ENCODE measurements at regions not wholly inside any gene's neighbourhood (a gene's known extent, or its start where the extent isn't known, plus 50 kb on each side); places are given as distances from the start of the nearest gene placed in this dataset.

DNA sequence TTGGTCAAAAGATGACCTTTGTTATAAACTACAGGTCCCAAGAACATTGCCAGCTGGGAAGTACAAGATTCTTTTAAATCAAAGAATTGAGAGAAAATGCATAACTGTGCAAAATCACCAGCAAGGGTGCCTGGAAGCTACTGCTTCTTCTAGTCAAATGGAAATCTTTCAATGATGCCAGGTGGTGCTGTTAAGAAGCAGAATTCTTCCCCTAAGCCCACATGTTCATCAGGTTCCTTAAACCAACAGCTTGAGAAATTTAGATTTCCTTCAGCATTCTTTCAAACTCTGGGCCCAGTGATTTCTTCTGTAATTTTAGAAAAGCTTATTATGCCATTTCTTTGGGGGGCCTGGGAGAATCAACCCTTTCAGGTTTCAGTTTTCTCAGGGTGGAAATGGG lies 207.8 kb upstream of the WSCD1 start:
- H3K9ac ChIP-seq (ENCODE audit: low read length in 3 of 3), result no peak overlapping the region

DNA sequence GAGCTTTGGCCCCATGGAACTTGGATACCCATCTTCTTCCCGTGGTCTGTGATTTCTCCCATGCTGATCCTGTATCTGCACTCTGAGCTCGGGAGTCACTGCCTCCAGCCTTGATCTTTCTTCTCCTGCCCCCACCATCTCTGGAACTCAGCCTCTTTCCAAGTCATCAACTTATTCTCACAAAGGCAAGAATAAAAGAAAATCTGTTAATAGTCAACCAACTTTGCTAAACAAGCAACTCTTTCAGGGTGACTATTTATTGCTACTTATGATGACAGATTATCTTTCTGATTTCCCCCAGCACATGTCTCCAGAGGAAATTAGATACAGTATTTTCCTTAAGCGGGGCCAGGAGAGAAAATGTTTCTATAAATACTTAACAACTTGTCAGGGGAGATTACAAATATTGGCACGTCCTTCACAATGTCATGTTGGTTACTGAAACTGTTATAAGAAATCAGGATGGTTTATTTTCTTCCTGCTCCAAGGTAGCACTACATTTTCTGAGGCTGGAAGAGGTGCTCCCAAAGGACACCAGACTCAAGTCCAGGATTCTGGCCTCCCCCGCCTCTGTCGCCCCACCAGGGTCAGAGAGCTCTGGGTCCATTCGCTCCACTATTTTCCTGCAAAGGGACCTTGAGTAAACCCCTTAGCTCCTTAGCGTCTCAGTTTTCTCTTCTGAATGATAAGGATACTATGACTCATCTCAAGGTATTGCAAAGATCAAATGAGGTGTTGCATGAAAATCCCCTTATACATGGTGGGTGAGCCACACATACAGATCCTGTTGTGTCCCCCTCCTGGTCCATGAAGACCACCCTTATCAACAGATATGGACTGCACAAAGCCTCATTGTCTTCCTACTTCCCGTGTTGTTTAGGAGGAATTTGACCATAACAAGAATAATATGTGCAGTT lies 205.2 kb upstream of the WSCD1 start:
- no peaks in the 10 kb centered on the region for H3K4me1 ChIP-seq (ENCODE audit: control insufficient read depth in 2 of 3, insufficient read depth in 2 of 3, low read depth in 1 of 3, low read length in 3 of 3)
- DNase-seq (peak in 2 of 5 donors; percentile 19 to 21), FAIRE-seq (no peak)
- H3K36me3 ChIP-seq (ENCODE audit: control insufficient read depth in 2 of 3, insufficient read depth in 3 of 3, low read length in 3 of 3), result no peaks in the 10 kb centered on the region
- no peak overlapping the region for H3K4me3 ChIP-seq (ENCODE audit: low read length in 3 of 3)
- no peak overlapping the region for H3K9ac ChIP-seq (ENCODE audit: low read length in 3 of 3)
- intact Hi-C loops (cut with DNase I), result no loop called here
- H3K27me3 ChIP-seq (ENCODE audit: control insufficient read depth, insufficient read depth, low read length), result no peaks in the 10 kb centered on the region
- no peak for TF ChIP-seq CTCF (IDR thresholded peaks at IDR 0.05; ENCODE audit: borderline replicate concordance, extremely low read depth, insufficient read depth)
- H3K27ac ChIP-seq (ENCODE audit: low read depth in 2 of 2, low read length in 2 of 2), result no peak overlapping the region
- no peaks in the 10 kb centered on the region for H3K9me3 ChIP-seq (ENCODE audit: control insufficient read depth in 2 of 3, insufficient read depth in 1 of 3, low read length in 3 of 3)

More for the DNA sequence above, 207.8 kb upstream of the WSCD1 start:
- no peak for FAIRE-seq
- no peaks in the 10 kb centered on the region for H3K36me3 ChIP-seq (ENCODE audit: control insufficient read depth in 2 of 3, insufficient read depth in 3 of 3, low read length in 3 of 3)
- H3K4me3 ChIP-seq (ENCODE audit: low read length in 3 of 3), result no peak overlapping the region
- DNase-seq, result no peak
- no peaks in the 10 kb centered on the region for H3K9me3 ChIP-seq (ENCODE audit: control insufficient read depth in 2 of 3, insufficient read depth in 1 of 3, low read length in 3 of 3)
- H3K27ac ChIP-seq (ENCODE audit: low read depth in 2 of 2, low read length in 2 of 2), result no peak overlapping the region
- H3K4me1 ChIP-seq (ENCODE audit: control insufficient read depth in 2 of 3, insufficient read depth in 2 of 3, low read depth in 1 of 3, low read length in 3 of 3), result no peaks in the 10 kb centered on the region
- intact Hi-C loops (cut with DNase I), result no loop called here
- no peak for TF ChIP-seq CTCF (IDR thresholded peaks at IDR 0.05; ENCODE audit: borderline replicate concordance, extremely low read depth, insufficient read depth)
- no peaks in the 10 kb centered on the region for H3K27me3 ChIP-seq (ENCODE audit: control insufficient read depth, insufficient read depth, low read length)

GRCh38 chr17:5866978-5867377 lies 203.2 kb upstream of the WSCD1 start:
- no peaks in the 10 kb centered on the region for H3K36me3 ChIP-seq (ENCODE audit: control insufficient read depth in 2 of 3, insufficient read depth in 3 of 3, low read length in 3 of 3)
- TF ChIP-seq CTCF (IDR thresholded peaks at IDR 0.05; ENCODE audit: borderline replicate concordance, extremely low read depth, insufficient read depth), result no peak
- H3K4me1 ChIP-seq (ENCODE audit: control insufficient read depth in 2 of 3, insufficient read depth in 2 of 3, low read depth in 1 of 3, low read length in 3 of 3), result no peaks in the 10 kb centered on the region
- no peak for DNase-seq
- H3K27me3 ChIP-seq (ENCODE audit: control insufficient read depth, insufficient read depth, low read length), result no peaks in the 10 kb centered on the region
- H3K9me3 ChIP-seq (ENCODE audit: control insufficient read depth in 2 of 3, insufficient read depth in 1 of 3, low read length in 3 of 3), result no peaks in the 10 kb centered on the region
- no peak overlapping the region for H3K27ac ChIP-seq (ENCODE audit: low read depth in 2 of 2, low read length in 2 of 2)
- no peak overlapping the region for H3K9ac ChIP-seq (ENCODE audit: low read length in 3 of 3)
- FAIRE-seq, result no peak
- intact Hi-C loops (cut with DNase I), result no loop called here
- no peak overlapping the region for H3K4me3 ChIP-seq (ENCODE audit: low read length in 3 of 3)

Data from kidney (tissue), 13 donors.